ENCODE measurements at regions not wholly inside any gene's neighbourhood (a gene's known extent, or its start where the extent isn't known, plus 50 kb on each side); places are given as distances from the start of the nearest gene placed in this dataset.

GRCh38 chr12:125530876-125531275 lies 465.6 kb downstream of the AACS start:
- Histone ChIP-seq H4K20me1 (ENCODE audit: insufficient read depth, low read length) (no peaks in the 10 kb centered on the region), H3K79me2 (ENCODE audit: insufficient read depth, low read depth, low read length) (no peaks in the 10 kb centered on the region), H3K36me3 (ENCODE audit: insufficient read depth, low read length) (no peaks in the 10 kb centered on the region), H3K4me2 (ENCODE audit: low read length) (no peak overlapping the region), H3K27ac (ENCODE audit: low read depth, low read length, poor library complexity, severe bottlenecking) (no peak overlapping the region), H3K9me2 (ENCODE audit: insufficient read depth, low read length) (no peaks in the 10 kb centered on the region), H3K4me1 (ENCODE audit: insufficient read depth, low read length, poor library complexity, severe bottlenecking) (no peaks in the 10 kb centered on the region), H2AFZ (ENCODE audit: low read length) (no peak overlapping the region), H3K9me3 (ENCODE audit: low read length) (no peaks in the 10 kb centered on the region), H3K4me3 (ENCODE audit: low read depth, low read length, poor library complexity, severe bottlenecking) (no peak overlapping the region)
- intact Hi-C loops (cut with micrococcal nuclease; ENCODE audit: unreplicated experiment): loop anchor here (5.0 kb wide), 1 partner anchor 151 kb away; no protein-coding TSS in a partner anchor
- no TSS peak for BruUV-seq (replicated peaks)
- CTCF ChIA-PET (ENCODE audit: unreplicated experiment): no interaction called here
- POLR2A ChIA-PET: no interaction called here
- DNase-seq (ENCODE audit: low spot score): no peak
- TF ChIP-seq EZH2phosphoT487 (IDR thresholded peaks at IDR 0.05; ENCODE audit: borderline replicate concordance, low read depth, low read length): no peak
- TF ChIP-seq CTCF (conservative IDR thresholded peaks at IDR 0.05; ENCODE audit: low read length): no peak

DNA sequence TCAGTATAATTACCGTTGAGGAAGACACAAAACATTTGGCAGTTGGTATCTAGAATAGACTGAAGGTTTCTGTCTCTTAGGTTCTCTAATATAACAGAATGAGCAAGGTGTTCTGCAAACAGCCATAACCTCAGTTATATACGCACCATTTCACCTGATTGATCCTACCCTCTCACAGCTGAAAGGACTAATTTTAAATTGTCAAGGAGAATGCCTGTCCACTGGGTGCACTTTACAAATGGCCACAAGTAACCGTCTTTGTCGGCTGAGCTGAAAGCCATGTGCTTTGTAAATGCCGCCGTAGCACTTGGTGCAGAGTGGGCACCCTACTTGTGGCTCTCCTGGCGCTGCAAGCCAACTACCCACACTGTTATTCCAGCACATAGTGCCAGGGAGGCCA lies 466.3 kb downstream of the AACS start:
- H3K4me1 ChIP-seq (ENCODE audit: insufficient read depth, low read length, poor library complexity, severe bottlenecking): no peaks in the 10 kb centered on the region
- no peak overlapping the region for H3K4me2 ChIP-seq (ENCODE audit: low read length)
- CTCF ChIA-PET (ENCODE audit: unreplicated experiment): no interaction called here
- no peaks in the 10 kb centered on the region for H3K9me3 ChIP-seq (ENCODE audit: low read length)
- H3K79me2 ChIP-seq (ENCODE audit: insufficient read depth, low read depth, low read length): no peaks in the 10 kb centered on the region
- TF ChIP-seq EZH2phosphoT487 (IDR thresholded peaks at IDR 0.05; ENCODE audit: borderline replicate concordance, low read depth, low read length): no peak
- TF ChIP-seq CTCF (conservative IDR thresholded peaks at IDR 0.05; ENCODE audit: low read length): no peak
- intact Hi-C loops (cut with micrococcal nuclease; ENCODE audit: unreplicated experiment): loop anchor here (5.0 kb wide), 1 partner anchor 151 kb away; no protein-coding TSS in a partner anchor
- no TSS peak for BruUV-seq (replicated peaks)
- POLR2A ChIA-PET: no interaction called here
- no peaks in the 10 kb centered on the region for H3K36me3 ChIP-seq (ENCODE audit: insufficient read depth, low read length)
- no peak for DNase-seq (ENCODE audit: low spot score)
- no peaks in the 10 kb centered on the region for H3K9me2 ChIP-seq (ENCODE audit: insufficient read depth, low read length)
- H3K27ac ChIP-seq (ENCODE audit: low read depth, low read length, poor library complexity, severe bottlenecking): no peak overlapping the region
- H3K4me3 ChIP-seq (ENCODE audit: low read depth, low read length, poor library complexity, severe bottlenecking): no peak overlapping the region
- no peak overlapping the region for H2AFZ ChIP-seq (ENCODE audit: low read length)
- no peaks in the 10 kb centered on the region for H4K20me1 ChIP-seq (ENCODE audit: insufficient read depth, low read length)

GRCh38 chr12:125533434-125534029 lies 468.3 kb downstream of the AACS start:
- H3K9me2 ChIP-seq (ENCODE audit: insufficient read depth, low read length): no peaks in the 10 kb centered on the region
- no peaks in the 10 kb centered on the region for H3K36me3 ChIP-seq (ENCODE audit: insufficient read depth, low read length)
- no peaks in the 10 kb centered on the region for H4K20me1 ChIP-seq (ENCODE audit: insufficient read depth, low read length)
- no TSS peak for BruUV-seq (replicated peaks)
- H3K4me3 ChIP-seq (ENCODE audit: low read depth, low read length, poor library complexity, severe bottlenecking): no peak overlapping the region
- no peak overlapping the region for H3K4me2 ChIP-seq (ENCODE audit: low read length)
- intact Hi-C loops (cut with micrococcal nuclease; ENCODE audit: unreplicated experiment): loop anchor here (1.0 to 5.0 kb wide), 3 partner anchors 149 to 351 kb away; no protein-coding TSS in a partner anchor
- H3K4me1 ChIP-seq (ENCODE audit: insufficient read depth, low read length, poor library complexity, severe bottlenecking): no peaks in the 10 kb centered on the region
- ChIA-PET CTCF (ENCODE audit: unreplicated experiment) (no interaction called here), POLR2A (no interaction called here)
- TF ChIP-seq EZH2phosphoT487 (IDR thresholded peaks at IDR 0.05; ENCODE audit: borderline replicate concordance, low read depth, low read length) (no peak), CTCF (conservative IDR thresholded peaks at IDR 0.05; ENCODE audit: low read length) (peak; percentile 89)
- H2AFZ ChIP-seq (ENCODE audit: low read length): no peak overlapping the region
- no peaks in the 10 kb centered on the region for H3K79me2 ChIP-seq (ENCODE audit: insufficient read depth, low read depth, low read length)
- no peaks in the 10 kb centered on the region for H3K9me3 ChIP-seq (ENCODE audit: low read length)
- DNase-seq (ENCODE audit: low spot score): peak; percentile 56
- no peak overlapping the region for H3K27ac ChIP-seq (ENCODE audit: low read depth, low read length, poor library complexity, severe bottlenecking)
